HG03442 (cell line): ENCODE measurements at regions not wholly inside any gene's neighbourhood (a gene's known extent, or its start where the extent isn't known, plus 50 kb on each side); places are given as distances from the start of the nearest gene placed in this dataset.
"Not testable (repeated sequence)": the region's sequence is repeated elsewhere in the genome, so short reads cannot be mapped to it uniquely, and the experiment has no call there.

ENCODE experiments used
- ATAC-seq: cut with Tn5 transposase; IDR thresholded peaks from one replicate; pipeline ENCODE4 v1.9.1; 2021; ENCODE audit warnings: mild to moderate bottlenecking, moderate library complexity; ENCODE audit not compliant: unreplicated experiment

DNA sequence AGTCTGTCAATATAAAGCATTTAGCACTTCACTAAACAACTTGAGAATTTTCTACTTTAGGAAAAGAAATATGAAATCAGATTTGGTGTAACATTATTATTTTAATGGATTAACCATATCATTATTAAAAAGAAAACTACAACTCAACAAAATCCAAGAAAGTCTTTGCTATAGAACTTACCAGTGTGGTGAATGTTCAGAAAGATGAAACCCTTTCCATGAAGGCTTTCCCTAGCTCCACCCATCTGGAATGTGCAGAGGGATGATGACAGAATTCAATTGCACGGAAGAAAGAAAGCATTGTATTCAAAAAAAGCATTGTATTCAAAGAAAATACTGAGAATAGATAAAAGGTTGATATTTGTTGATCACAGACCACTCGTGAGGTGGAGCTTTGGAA is 328.6 kb upstream of the NUDT12 start:
- ATAC-seq: no peak

DNA sequence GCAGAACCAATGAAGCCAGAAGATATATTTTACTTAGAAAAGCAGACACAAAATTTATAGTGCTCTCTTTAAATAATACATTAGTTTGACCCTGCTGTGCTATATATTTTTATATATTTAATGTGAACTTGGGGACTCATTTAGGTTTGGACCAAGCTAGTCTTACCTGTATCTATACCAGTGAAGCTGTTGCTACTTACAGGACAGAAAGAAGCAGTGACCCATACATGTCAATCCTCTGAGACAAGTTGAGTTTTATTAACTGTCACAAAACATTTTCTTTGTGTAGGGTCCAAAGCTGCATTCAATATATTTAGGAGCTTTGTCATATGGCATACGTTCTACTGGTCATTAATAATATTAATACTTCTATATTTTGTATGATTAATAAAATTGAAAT is 327.7 kb upstream of the NUDT12 start:
- ATAC-seq: no peak

DNA sequence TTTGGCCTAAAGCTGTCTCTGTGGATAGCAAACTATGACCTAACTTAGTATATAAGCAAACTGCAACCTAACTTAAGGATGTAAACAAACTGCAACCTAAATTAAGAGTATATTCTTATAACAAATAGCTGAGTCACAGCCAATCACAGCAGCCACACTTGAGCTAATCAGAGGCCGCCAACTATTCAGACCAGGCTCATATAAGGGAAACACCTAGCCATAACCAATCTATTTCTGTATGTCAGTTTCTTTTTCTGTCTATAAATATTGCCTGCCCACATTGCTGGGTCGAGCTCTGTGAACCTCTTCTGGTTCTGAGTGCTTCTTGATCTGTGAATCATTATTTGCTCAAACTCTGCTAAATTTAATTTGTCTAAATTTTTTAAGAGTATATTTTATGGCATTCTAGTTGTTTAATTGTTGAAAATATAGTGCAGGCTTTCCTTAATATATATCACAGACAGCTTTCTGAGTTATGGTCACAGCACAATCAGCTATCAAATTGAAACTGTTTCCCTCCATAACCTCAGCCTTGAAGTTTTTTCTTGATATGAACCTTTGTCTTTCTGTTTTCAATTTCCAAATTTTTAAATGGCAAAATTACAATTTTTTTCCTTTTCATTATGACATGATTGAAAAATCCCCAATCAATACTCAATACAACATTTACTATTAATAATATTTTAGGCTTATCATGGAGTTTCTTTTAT is 327.1 kb upstream of the NUDT12 start:
- ATAC-seq: peak; percentile 94

DNA sequence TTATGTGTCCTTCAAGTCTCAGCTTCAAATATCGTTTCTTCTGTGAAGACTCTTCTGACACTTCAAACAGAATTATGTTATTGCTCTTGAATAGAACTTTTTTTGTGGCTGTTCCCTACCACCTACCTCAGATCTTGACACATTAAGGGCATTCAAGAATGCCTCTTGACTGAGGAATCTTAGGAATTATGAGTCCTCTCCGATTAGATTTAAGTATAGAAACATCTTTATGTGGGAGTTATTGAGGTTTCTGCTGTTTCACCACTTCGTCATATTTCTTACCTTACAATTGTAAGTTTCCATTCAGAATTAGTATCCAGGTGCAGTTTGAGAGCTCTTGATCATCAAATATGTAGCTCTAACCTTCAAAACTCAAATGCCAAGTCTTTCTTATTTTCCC is 324.2 kb upstream of the NUDT12 start:
- no peak for ATAC-seq

DNA sequence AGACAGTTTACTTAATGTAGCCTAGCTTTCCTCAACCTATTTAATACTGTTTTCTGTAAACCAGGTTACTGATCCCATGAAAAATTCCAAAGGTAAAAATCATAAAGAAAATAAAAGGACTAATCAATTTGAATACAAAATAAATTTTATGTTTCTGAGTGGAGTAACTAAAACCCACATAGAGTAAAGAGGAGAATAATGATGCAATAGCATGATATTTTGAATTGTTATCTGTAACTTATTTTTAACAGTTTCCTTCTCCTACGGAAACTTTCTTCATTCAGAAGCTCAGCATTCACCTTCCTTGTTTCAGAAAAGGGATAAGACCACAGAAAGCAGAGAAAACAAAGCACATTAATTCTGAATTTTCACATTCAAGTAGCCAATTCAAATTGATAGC is 320.6 kb upstream of the NUDT12 start:
- no peak for ATAC-seq

DNA sequence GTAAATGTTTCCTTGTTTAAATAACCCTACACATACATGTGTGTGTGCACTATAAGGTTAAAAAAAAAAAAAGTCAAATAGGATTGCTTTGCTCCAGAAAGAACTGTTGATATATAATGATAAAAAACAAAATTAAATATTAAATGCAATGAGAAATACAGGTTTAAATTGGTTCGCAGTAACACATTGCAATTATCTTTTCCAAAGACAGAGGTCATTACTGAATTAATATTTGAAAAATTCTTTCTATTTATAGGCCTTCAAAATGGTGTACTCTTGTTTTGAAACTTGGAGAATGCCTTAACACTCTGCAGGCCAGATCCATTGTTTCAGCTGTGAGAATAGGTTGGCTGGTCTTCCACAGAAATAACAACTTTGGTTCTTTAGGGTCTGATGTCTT is 319.0 kb upstream of the NUDT12 start:
- no peak for ATAC-seq

DNA sequence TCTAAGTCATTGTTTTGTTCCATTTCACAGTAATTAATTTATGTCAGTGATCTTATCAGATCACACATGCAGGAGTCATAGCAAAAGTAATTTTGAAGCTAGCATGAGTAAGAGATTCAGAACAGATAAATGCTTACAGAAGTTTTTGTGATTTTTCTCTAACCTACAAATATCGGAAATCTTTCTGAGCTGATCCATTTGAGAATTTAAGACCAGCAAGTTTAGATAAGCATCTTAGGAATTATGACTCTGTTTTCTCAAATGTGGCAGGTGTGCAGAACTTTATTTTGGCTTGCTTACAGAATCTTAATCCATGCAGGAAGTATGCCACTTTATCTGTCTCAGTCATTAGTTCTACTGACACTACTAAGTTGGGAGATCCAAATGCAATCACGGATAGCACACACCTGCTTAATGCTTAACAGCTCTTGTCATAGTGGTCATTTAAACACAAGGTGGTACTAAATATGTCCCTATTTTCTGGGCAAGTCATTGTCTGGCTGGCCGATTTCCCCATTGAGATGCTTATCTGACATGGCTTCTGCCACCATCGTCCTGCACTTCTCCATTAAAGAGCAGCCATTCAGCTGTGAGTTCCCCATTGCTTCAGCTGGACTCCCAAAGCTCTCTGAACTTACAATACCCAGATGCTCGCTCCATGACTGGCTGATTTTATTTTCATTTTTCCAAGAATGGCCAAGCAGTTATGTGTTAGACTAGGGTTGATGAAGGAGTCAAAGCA is 305.4 kb upstream of the NUDT12 start:
- no peak for ATAC-seq

DNA sequence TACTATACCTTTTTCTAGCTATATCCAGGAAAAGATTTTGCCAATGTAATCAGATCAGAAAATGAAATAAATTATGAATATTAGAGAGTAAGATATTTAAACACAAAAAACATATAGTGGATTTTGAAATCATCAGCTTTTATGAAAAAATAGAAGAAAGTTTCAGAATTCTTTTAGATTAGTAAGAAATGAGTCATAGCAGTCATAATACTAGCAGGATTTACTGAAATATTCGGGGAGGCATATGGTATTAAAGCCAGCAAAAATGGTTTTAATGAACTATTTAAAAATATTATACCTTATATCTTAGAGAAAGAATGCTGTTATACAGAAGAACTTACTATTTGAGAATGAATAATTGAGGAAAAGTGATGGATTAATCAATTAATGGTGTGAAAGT is 303.6 kb upstream of the NUDT12 start:
- ATAC-seq: no peak

DNA sequence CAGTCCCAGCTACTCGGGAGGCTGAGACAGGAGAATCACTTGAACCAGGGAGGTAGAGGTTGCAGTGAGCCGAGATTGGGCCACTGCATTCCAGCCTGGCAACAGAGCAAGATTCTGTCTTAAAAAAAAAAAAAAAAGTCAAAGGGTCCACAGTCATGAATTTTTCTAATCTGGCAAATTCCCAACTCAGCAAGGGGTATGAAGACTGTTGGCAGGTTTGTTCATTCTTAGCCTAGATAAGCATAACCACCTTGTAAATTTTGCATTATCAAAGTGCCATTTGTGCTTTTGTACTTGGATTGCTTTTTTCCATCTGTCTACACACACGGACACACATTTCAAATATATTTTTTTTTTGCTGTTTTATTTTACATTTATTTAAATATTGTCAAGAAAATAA is 299.8 kb upstream of the NUDT12 start:
- ATAC-seq: no peak

DNA sequence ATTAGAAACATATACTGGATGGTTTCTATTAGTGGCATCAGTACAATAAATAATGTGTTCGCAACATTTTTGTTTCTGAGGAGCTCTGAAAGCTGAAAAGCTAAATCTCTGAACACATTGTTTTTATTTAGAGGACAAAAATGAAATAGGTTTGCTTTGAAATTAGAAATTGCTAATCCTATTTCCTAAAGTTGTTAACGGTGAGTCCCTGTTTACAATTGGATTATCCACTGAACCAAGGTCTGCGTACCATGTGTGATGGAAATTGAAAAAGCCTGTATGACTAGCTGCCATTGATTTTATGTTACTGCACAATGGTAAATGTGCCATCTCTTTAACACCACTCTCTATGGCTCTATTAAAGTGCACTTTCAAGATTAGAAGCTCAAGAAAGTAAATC is 297.7 kb upstream of the NUDT12 start:
- ATAC-seq: no peak

DNA sequence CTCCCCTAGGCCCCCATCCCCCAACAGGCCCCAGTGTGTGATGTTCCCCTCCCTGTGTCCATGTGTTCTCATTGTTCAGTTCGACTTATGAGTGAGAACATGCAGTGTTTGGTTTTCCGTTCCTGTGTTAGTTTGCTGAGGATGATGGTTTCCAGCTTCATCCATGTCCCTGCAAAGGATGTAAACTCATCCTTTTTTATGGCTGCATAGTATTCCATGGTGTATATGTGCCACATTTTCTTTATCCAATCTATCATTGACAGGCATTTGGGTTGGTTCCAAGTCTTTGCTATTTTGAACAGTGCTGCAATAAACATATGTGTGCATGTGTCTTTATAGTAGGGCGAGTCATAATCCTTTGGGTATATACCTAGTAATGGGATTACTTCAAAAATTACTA is 295.8 kb upstream of the NUDT12 start:
- not testable (repeated sequence) for ATAC-seq

DNA sequence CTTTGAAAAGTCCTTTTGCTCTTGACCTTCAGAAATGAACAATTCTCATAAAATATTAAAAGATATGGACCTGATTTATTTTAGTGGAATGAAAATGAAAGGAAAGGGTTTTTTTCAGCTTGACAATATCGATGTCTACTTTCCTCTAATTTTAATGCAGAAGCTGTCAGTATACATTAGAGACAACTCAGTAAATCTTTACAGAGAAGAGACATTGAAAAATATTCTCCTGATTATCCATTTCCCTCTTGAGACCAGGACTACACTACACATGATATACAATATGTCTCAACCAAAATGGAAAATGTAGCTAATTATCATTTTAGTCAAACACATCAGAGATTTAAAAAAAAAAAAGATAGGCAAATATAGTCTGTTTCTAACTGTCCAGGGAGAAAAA is 288.5 kb upstream of the NUDT12 start:
- ATAC-seq: no peak

DNA sequence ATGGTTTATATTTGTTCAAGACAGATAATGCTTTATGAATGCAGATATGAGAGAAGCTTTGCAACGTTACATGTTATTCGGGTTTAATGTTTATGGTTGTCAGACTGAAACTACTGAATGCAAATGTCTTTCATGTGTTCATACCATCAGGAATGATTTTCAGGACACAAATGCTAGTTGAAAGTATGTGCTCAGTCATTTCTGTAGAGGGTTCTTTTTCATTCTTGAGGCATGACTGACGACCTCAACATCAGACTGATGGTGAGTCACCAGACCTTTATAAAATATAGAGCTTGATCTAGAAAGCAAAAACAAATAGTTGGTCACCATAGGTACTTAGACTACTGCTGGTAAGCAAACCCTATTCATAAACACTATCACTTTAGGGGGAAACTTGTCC is 287.3 kb upstream of the NUDT12 start:
- peak; percentile 72 for ATAC-seq

DNA sequence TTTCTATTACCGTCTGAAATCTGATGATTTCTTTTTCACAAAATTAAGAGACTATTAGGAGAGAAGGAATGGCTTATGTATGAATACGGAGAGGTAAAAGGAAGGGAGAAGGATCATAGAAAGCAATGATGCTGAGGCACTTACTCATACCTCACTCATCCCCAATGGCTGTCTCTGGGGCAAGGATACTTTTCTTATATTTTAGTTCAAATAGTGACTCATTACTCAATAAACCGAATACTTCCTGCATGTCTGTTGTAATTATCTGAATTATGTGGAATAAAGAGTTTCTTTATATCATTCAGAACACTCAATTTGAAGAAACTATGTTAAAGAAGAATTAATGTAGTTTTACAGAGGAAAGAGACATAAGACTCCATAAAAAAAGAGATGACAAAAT is 284.5 kb upstream of the NUDT12 start:
- ATAC-seq: no peak

DNA sequence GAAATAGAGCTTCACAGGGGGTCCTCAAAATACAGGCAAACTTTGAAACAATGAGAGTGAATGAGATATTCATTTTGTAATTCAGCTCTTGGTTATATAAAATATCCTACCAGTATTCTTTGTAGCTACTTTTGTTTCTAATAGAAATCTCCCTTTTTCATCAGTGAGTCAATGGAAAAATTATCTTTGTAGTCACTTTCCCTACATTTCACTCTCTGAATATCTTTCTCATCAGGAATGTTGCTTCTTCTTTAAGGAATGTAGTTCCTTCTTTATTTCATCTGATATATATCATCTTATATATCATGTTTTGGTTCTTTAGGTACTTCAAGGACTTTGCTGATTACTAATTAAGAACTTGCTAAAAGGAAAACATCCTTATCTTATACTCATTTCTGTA is 280.3 kb upstream of the NUDT12 start:
- no peak for ATAC-seq

DNA sequence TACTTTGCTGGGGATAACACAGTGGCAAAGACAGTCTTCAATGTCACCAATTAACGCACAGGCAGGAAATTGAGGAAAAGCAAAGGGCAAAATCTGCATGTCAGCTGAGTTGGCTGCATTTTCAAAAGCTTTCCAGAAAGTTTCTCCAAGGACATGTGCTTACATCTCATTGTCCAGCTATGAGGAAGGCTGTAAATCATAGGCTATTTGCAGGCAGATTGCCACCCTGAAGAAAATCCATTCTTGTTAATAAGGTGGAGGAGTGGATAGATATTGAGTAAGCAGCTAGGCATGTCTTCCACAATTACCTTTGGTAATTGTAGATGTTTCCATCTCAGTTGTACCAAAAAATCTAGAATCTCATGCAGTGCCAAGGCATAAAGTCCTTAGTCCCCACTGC is 278.0 kb upstream of the NUDT12 start:
- ATAC-seq: no peak

DNA sequence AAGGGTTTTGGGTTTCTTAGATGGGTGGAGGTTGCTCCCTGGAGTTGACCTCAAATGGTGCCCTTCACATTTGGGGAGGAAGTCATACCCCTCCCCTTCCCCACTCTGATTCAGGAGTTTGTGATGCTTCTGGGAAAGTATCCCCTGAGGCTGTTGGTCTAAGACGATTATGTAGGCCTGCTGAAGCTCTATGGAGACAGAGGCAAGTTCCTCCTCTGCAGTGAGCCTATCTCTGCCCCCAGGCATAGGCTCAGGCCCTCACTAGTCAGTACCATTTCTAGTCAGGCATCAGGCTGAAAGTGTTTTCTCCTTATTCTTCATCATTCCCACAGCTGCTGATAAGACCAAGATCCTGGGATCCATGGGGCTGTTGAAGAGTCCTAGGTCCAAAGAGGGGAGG is 271.6 kb upstream of the NUDT12 start:
- ATAC-seq: no peak

DNA sequence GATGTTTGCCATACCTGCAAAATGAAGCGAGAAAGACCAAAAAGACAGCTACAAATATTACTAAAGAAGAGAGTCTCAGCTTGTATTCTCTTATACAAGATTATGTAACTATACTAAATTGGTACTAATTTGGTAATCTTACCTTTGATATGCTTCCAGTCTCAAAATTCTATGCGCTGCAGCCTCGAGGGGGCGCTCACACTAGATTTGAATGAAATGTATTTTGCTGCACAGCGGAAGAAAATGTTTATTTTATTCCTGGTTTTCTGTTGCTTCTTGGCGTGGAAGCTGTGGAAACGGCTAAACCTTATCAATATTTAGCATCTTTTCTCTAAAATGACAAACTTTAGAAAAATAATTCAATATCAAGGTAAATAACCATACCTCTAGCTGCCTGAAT is 267.0 kb upstream of the NUDT12 start:
- no peak for ATAC-seq

DNA sequence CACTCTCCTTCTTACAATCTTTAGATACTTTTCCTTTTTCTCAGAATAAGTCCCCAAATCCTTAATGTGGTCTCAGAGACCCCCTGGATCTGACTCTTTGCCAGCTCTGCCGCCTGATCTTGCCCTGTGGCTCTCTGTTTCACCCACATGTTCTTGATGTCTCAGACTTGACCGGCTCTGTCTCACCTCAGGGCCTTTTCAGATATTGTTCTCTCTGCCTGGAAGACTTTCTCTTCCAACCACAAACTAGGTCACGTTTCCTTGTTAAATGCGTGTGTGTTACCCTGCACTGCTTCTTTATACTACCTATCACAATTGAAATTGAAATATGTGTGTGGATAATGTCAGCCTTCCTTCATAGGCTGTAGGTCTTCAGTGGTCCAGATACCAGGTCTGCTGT is 265.4 kb upstream of the NUDT12 start:
- ATAC-seq: no peak

DNA sequence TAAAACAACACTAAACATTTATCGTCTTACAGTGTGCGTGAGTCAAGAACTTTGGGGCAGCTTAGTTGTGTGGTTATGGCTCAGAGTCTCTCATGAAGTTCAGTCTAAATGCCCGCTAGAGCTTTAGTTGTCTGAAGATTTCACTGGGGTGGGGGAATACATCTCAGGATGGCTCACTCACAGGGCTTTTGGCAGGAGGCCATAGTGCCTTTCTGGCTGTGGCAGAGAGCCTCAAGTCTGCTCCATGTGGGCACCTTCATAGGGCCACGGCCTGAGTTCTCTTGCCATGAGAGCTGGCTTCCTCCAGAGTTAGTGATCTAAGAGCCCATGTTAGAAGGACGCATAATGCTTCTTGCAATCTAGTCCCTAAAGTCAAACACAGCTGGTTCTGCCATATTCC is 258.8 kb upstream of the NUDT12 start:
- ATAC-seq: no peak

DNA sequence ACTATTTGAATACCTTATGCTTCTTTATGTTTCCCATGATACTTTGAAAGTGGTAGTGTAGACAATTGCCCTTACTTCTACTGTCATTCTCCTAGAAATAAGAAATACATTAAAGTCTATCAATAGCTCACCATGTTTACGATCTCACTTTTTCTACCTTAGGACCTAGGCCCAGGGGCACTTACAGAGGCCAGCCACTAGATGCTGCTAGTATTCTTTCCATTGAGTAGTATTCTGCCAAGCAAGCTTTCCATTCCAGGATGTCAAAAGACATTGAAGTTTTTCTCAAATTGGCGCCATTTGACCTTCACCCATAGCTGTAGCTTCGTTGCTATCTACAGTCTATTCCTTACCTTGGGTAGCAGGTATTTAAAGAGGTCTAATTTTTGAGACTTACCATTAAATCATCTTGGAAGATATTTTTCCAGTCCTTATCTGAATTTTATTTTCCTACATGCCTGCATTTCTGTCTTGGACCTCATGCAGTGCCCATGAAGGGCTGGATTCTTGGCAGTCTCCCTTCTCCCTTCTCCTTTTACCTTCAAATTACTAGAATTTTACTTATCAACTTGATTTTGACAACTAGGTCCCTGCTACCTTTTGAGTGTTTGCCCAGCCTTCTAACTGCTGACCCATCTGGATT is 246.0 kb upstream of the NUDT12 start:
- peak; percentile 94 for ATAC-seq

DNA sequence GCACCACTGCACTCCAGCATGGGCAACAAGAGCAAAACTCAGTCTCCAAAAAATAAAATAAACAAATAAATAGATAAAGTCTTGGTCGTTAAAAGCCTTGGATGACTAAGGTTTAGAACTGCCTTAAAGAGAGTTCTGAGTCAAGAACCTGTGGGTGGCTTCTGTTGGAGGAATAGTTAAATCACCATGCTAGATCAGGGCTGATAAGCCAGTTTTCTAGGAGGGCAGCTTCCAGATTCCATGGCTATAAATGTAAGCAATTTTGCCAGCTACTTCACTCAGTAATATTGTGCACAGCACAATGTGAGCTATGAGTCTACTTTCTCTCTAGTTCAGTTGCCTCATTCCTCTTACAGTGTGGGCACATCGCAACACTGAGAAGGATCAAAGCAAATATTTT is 242.1 kb upstream of the NUDT12 start:
- no peak for ATAC-seq
